ENCODE measurements at regions not wholly inside any gene's neighbourhood (a gene's known extent, or its start where the extent isn't known, plus 50 kb on each side); places are given as distances from the start of the nearest gene placed in this dataset.

- no peak for DNase-seq
- H3K4me3 ChIP-seq: no peak overlapping the region
- H3K27ac ChIP-seq: no peak overlapping the region
- H3K27me3 ChIP-seq: no peaks in the 10 kb centered on the region
- 73 to 80% methylated on average over 4 of the region's 4 CpGs for WGBS, 2 donors
- H3K36me3 ChIP-seq (ENCODE audit: low read depth, missing control alignments): no peaks in the 10 kb centered on the region
- H3K9me3 ChIP-seq: no peaks in the 10 kb centered on the region
- TF ChIP-seq CTCF (IDR thresholded peaks at IDR 0.05) (no peak), POLR2A (IDR thresholded peaks at IDR 0.05) (no peak)
- no peaks in the 10 kb centered on the region for H3K4me1 ChIP-seq
- intact Hi-C loops (cut with DNase I; ENCODE audit: low total_unique reads): no loop called here
Measured at GRCh38 chr2:4725618-4726017, 966.6 kb upstream of the SOX11 start.

GRCh38 chr2:4732560-4732959 is 959.6 kb upstream of the SOX11 start:
- Histone ChIP-seq H3K27ac (no peak overlapping the region), H3K4me3 (no peak overlapping the region), H3K27me3 (no peaks in the 10 kb centered on the region), H3K4me1 (no peaks in the 10 kb centered on the region), H3K9me3 (no peaks in the 10 kb centered on the region), H3K36me3 (ENCODE audit: low read depth, missing control alignments) (no peaks in the 10 kb centered on the region)
- TF ChIP-seq POLR2A (IDR thresholded peaks at IDR 0.05) (no peak), CTCF (IDR thresholded peaks at IDR 0.05) (no peak)
- WGBS, 2 donors: 91 to 94% methylated on average over 2 of the region's 2 CpGs
- intact Hi-C loops (cut with DNase I; ENCODE audit: low total_unique reads): no loop called here
- no peak for DNase-seq

GRCh38 chr2:4745056-4745991 is 946.9 kb upstream of the SOX11 start:
- intact Hi-C loops (cut with DNase I; ENCODE audit: low total_unique reads): no loop called here
- 59 to 65% methylated on average over 10 to 12 of the region's 12 CpGs for WGBS, 2 donors

GRCh38 chr2:4753721-4754120 is 938.5 kb upstream of the SOX11 start:
- Histone ChIP-seq H3K27ac (no peak overlapping the region), H3K36me3 (ENCODE audit: low read depth, missing control alignments) (no peaks in the 10 kb centered on the region), H3K4me1 (no peaks in the 10 kb centered on the region), H3K9me3 (no peaks in the 10 kb centered on the region), H3K27me3 (no peaks in the 10 kb centered on the region), H3K4me3 (no peak overlapping the region)
- no peak for DNase-seq
- TF ChIP-seq POLR2A (IDR thresholded peaks at IDR 0.05): no peak
- TF ChIP-seq CTCF (IDR thresholded peaks at IDR 0.05): no peak
- WGBS, 2 donors: 68 to 83% methylated on average over 4 of the region's 4 CpGs
- intact Hi-C loops (cut with DNase I; ENCODE audit: low total_unique reads): no loop called here

More at GRCh38 chr2:4745056-4745991, 946.9 kb upstream of the SOX11 start:
- H3K9me3 ChIP-seq: no peaks in the 10 kb centered on the region
- DNase-seq: no peak
- H3K4me3 ChIP-seq: no peak overlapping the region
- H3K4me1 ChIP-seq: no peaks in the 10 kb centered on the region
- H3K36me3 ChIP-seq (ENCODE audit: low read depth, missing control alignments): no peaks in the 10 kb centered on the region
- TF ChIP-seq CTCF (IDR thresholded peaks at IDR 0.05): no peak
- no peak overlapping the region for H3K27ac ChIP-seq
- H3K27me3 ChIP-seq: no peaks in the 10 kb centered on the region

GRCh38 chr2:4762951-4763376 is 929.2 kb upstream of the SOX11 start:
- H3K27me3 ChIP-seq: no peaks in the 10 kb centered on the region
- 23 to 32% methylated on average over 4 of the region's 4 CpGs for WGBS, 2 donors
- no peaks in the 10 kb centered on the region for H3K9me3 ChIP-seq
- no peak overlapping the region for H3K4me3 ChIP-seq
- H3K4me1 ChIP-seq: no peaks in the 10 kb centered on the region
- H3K27ac ChIP-seq: no peak overlapping the region
- H3K36me3 ChIP-seq (ENCODE audit: low read depth, missing control alignments): no peaks in the 10 kb centered on the region
- intact Hi-C loops (cut with DNase I; ENCODE audit: low total_unique reads): no loop called here
- peak in 1 of 3 experiments; percentile 35 for TF ChIP-seq CTCF (IDR thresholded peaks at IDR 0.05)
- no peak for TF ChIP-seq POLR2A (IDR thresholded peaks at IDR 0.05)
- peak; percentile 75 for DNase-seq
